SK-N-MC (cell line): ENCODE measurements at regions not wholly inside any gene's neighbourhood (a gene's known extent, or its start where the extent isn't known, plus 50 kb on each side); places are given as distances from the start of the nearest gene placed in this dataset.

ENCODE experiments used
- DNase-seq: peaks from one replicate; pipeline ENCODE4 v3.0.0-alpha.2; 2011; ENCODE audit warnings: low read depth, low spot score
- H3K27ac ChIP-seq: fragments of 200-600 bp; sonication (generic); 2 replicates; pipeline ENCODE4 v1.5.1; 2016; ENCODE audit warnings: mixed run types
- H3K36me3 ChIP-seq: fragments of 200-600 bp; sonication (generic); 2 replicates; pipeline ENCODE4 v1.6.1; 2017; ENCODE audit warnings: antibody characterized with exemption, low read length, mixed read lengths; ENCODE audit not compliant: insufficient read depth
- H3K4me3 ChIP-seq: fragments of 200-600 bp; sonication (generic); 2 replicates; pipeline ENCODE4 v1.5.1; 2016
- H3K9ac ChIP-seq: fragments of 200-600 bp; sonication (generic); 2 replicates; pipeline ENCODE4 v1.8.0; 2017; ENCODE audit warnings: mixed run types, mixed read lengths; ENCODE audit not compliant: insufficient read length
- H3K9me3 ChIP-seq: fragments of 200-600 bp; sonication (generic); 2 replicates; pipeline ENCODE4 v1.6.1; 2017; ENCODE audit warnings: low read depth, mild to moderate bottlenecking, antibody characterized with exemption, low read length, moderate library complexity, mixed read lengths
- EZH2 ChIP-seq: fragments of 200-600 bp; sonication (generic); IDR thresholded peaks from one replicate; pipeline ENCODE4 v1.6.1; 2017; ENCODE audit warnings: antibody characterized with exemption
- FOXP2 ChIP-seq: optimal IDR thresholded peaks from 2 replicates; pipeline ENCODE3; 2011; ENCODE audit warnings: mild to moderate bottlenecking, moderate library complexity; ENCODE audit not compliant: insufficient read depth; ENCODE audit errors: extremely low read length, control extremely low read depth
- POLR2AphosphoS5 ChIP-seq: IDR thresholded peaks from 2 replicates; pipeline ENCODE4 v1.6.1; 2012; ENCODE audit warnings: mild to moderate bottlenecking, low read depth, low read length, borderline replicate concordance

GRCh38 chr3:115420086-115420485, 203.2 kb upstream of the GAP43 start:
- Histone ChIP-seq H3K36me3 (no peaks in the 10 kb centered on the region), H3K9ac (no peak overlapping the region), H3K4me3 (no peak overlapping the region), H3K9me3 (no peaks in the 10 kb centered on the region), H3K27ac (no peak overlapping the region)
- no peak for DNase-seq
- TF ChIP-seq POLR2AphosphoS5, result no peak
- no peak for TF ChIP-seq FOXP2
- no peak for TF ChIP-seq EZH2

DNA sequence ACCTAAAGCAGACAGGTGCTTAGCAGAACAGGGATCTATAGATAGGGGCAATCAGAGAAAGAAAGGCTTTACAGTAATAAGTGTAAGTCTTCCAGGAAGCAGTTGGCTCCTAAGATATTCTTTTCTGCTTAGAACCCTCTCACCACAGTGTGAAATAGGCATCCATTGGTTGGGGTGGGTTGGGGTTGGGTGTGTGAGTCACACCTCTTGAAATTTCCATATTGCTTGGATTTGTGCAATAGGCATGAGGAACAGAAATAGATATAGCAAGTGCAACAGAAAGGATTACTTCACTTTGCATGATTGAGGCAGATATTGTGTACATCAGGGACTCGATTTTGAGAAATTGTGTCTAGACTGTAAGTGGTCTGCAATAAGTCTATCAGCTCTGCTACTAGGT, 200.1 kb upstream of the GAP43 start:
- H3K4me3 ChIP-seq, result no peak overlapping the region
- H3K27ac ChIP-seq, result no peak overlapping the region
- no peaks in the 10 kb centered on the region for H3K9me3 ChIP-seq
- no peak for TF ChIP-seq EZH2
- no peak for TF ChIP-seq POLR2AphosphoS5
- TF ChIP-seq FOXP2, result no peak
- no peak overlapping the region for H3K9ac ChIP-seq
- H3K36me3 ChIP-seq, result no peaks in the 10 kb centered on the region
- no peak for DNase-seq

DNA sequence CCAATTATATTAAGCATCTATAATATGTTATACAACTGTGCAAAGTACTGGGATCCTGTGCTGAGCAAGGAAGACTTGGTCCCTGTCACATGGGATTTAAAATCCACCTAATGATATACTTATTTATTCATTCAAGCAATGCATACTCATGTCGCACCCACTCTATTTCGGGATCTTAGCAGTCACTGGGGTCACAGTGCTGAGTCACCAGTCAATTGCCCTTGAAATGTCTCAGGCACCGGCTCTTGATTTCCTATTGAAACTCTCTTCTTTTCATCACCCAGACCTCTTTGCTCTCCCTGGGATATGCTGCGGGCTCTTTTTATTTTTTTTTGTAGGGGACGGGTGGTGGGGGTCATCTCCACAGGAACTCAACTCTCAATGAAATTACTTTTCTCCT, 194.5 kb upstream of the GAP43 start:
- Histone ChIP-seq H3K9ac (no peak overlapping the region), H3K4me3 (no peak overlapping the region), H3K9me3 (no peaks in the 10 kb centered on the region), H3K27ac (no peak overlapping the region), H3K36me3 (no peaks in the 10 kb centered on the region)
- TF ChIP-seq POLR2AphosphoS5 (no peak), EZH2 (no peak), FOXP2 (no peak)
- DNase-seq, result no peak

GRCh38 chr3:115436767-115437301, 186.5 kb upstream of the GAP43 start:
- TF ChIP-seq POLR2AphosphoS5 (no peak), EZH2 (no peak), FOXP2 (no peak)
- DNase-seq, result no peak
- H3K9me3 ChIP-seq, result no peaks in the 10 kb centered on the region
- no peaks in the 10 kb centered on the region for H3K36me3 ChIP-seq
- no peak overlapping the region for H3K27ac ChIP-seq
- H3K9ac ChIP-seq, result no peak overlapping the region
- H3K4me3 ChIP-seq, result no peak overlapping the region

DNA sequence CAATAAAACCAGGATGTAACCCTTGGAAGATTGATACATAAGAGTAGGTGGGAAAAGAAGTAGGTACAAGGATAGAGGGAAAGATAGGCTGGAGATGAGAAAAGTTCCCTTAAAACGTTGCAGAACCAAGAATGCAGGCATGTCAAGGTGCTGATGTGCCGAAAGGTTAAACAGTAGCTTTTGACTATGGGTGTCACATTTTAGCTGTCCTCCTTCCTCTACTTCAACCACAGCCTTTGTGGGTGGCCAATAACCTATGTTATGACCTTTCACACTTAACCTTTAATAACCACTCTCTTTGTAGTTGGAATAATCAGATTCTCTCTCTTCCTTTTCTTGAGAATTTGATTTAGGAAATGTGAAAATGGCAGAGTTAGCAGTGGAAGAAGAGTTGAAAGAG, 184.5 kb upstream of the GAP43 start:
- H3K9ac ChIP-seq, result no peak overlapping the region
- no peak overlapping the region for H3K27ac ChIP-seq
- H3K36me3 ChIP-seq, result no peaks in the 10 kb centered on the region
- no peak for DNase-seq
- no peak for TF ChIP-seq POLR2AphosphoS5
- TF ChIP-seq EZH2, result no peak
- TF ChIP-seq FOXP2, result no peak
- no peaks in the 10 kb centered on the region for H3K9me3 ChIP-seq
- H3K4me3 ChIP-seq, result no peak overlapping the region

- no peaks in the 10 kb centered on the region for H3K36me3 ChIP-seq
- H3K9ac ChIP-seq, result no peak overlapping the region
- H3K4me3 ChIP-seq, result no peak overlapping the region
- H3K9me3 ChIP-seq, result no peaks in the 10 kb centered on the region
- H3K27ac ChIP-seq, result no peak overlapping the region
- no peak for DNase-seq
- TF ChIP-seq POLR2AphosphoS5 (no peak), EZH2 (no peak), FOXP2 (no peak)
These were observed 177.8 kb upstream of the GAP43 start for GRCh38 chr3:115445559-115445958.

GRCh38 chr3:115448851-115449250, 174.5 kb upstream of the GAP43 start:
- H3K4me3 ChIP-seq, result no peak overlapping the region
- H3K27ac ChIP-seq, result no peak overlapping the region
- no peak for TF ChIP-seq POLR2AphosphoS5
- no peak for TF ChIP-seq FOXP2
- no peak for TF ChIP-seq EZH2
- no peak for DNase-seq
- H3K36me3 ChIP-seq, result no peaks in the 10 kb centered on the region
- H3K9me3 ChIP-seq, result no peaks in the 10 kb centered on the region
- H3K9ac ChIP-seq, result no peak overlapping the region

- H3K27ac ChIP-seq, result no peak overlapping the region
- H3K9me3 ChIP-seq, result no peaks in the 10 kb centered on the region
- H3K36me3 ChIP-seq, result no peaks in the 10 kb centered on the region
- DNase-seq, result no peak
- H3K9ac ChIP-seq, result no peak overlapping the region
- TF ChIP-seq FOXP2, result no peak
- H3K4me3 ChIP-seq, result no peak overlapping the region
These were observed 173.3 kb upstream of the GAP43 start for GRCh38 chr3:115450036-115450435.

GRCh38 chr3:115464036-115464435, 159.3 kb upstream of the GAP43 start:
- Histone ChIP-seq H3K27ac (no peak overlapping the region), H3K4me3 (no peak overlapping the region), H3K9me3 (no peaks in the 10 kb centered on the region), H3K36me3 (no peaks in the 10 kb centered on the region), H3K9ac (no peak overlapping the region)
- TF ChIP-seq EZH2 (no peak), FOXP2 (no peak), POLR2AphosphoS5 (no peak)
- DNase-seq, result no peak
